HL-60 (cell line): ENCODE measurements at regions not wholly inside any gene's neighbourhood (a gene's known extent, or its start where the extent isn't known, plus 50 kb on each side); places are given as distances from the start of the nearest gene placed in this dataset.

ENCODE experiments used
- DNase-seq, 2 experiments: peaks; one replicate each; pipeline ENCODE4 v3.0.0-alpha.2; 2010 to 2020; ENCODE audit warnings: low read depth in 1 of 2, low spot score in 1 of 2
- H3K27ac ChIP-seq: fragments of 250-450 bp; sonication (Bioruptor Pico); replicated peaks from 2 replicates; pipeline ENCODE4 v1.5.1; 2020; ENCODE audit warnings: mild to moderate bottlenecking, moderate library complexity
- H3K27me3 ChIP-seq: fragments of 250-450 bp; sonication (Bioruptor Pico); 2 replicates; pipeline ENCODE4 v1.5.1; 2021; ENCODE audit warnings: mild to moderate bottlenecking, moderate library complexity; ENCODE audit not compliant: insufficient read depth, poor library complexity, severe bottlenecking
- H3K4me3 ChIP-seq: replicated peaks from 2 replicates; pipeline ENCODE4 v1.5.1; 2011; ENCODE audit warnings: mild to moderate bottlenecking, control low read depth, low read length; ENCODE audit not compliant: insufficient read depth
- CTCF ChIP-seq: IDR thresholded peaks from one replicate; pipeline ENCODE4 v1.5.1; 2011; ENCODE audit warnings: low read length, control low read depth, inconsistent platforms; ENCODE audit not compliant: insufficient read depth
- GABPA ChIP-seq: IDR thresholded peaks from 2 replicates; pipeline ENCODE4 v1.6.1; 2012; ENCODE audit warnings: low read depth
- POLR2AphosphoS5 ChIP-seq: IDR thresholded peaks from 2 replicates; pipeline ENCODE4 v1.6.1; 2012; ENCODE audit warnings: low read depth
- REST ChIP-seq: IDR thresholded peaks from 2 replicates; pipeline ENCODE4 v1.6.1; 2012; ENCODE audit warnings: low read depth; ENCODE audit not compliant: insufficient replicate concordance
- SPI1 ChIP-seq: IDR thresholded peaks from 2 replicates; pipeline ENCODE4 v1.6.1; 2012; ENCODE audit warnings: low read depth, mild to moderate bottlenecking, borderline replicate concordance

GRCh38 chr4:106609917-106610316, 241.3 kb upstream of the GIMD1 start:
- DNase-seq: no peak
- Histone ChIP-seq H3K4me3 (no peak overlapping the region), H3K27ac (no peak overlapping the region), H3K27me3 (no peaks in the 10 kb centered on the region)
- TF ChIP-seq REST (no peak), CTCF (no peak), POLR2AphosphoS5 (no peak), SPI1 (no peak), GABPA (no peak)

GRCh38 chr4:106607558-106607957, 239.0 kb upstream of the GIMD1 start:
- Histone ChIP-seq H3K27me3 (no peaks in the 10 kb centered on the region), H3K4me3 (no peak overlapping the region), H3K27ac (no peak overlapping the region)
- no peak for DNase-seq
- TF ChIP-seq REST (no peak), SPI1 (no peak), GABPA (no peak), POLR2AphosphoS5 (no peak), CTCF (no peak)

GRCh38 chr4:106604319-106605051, 235.9 kb upstream of the GIMD1 start:
- Histone ChIP-seq H3K27ac (no peak overlapping the region), H3K4me3 (no peak overlapping the region), H3K27me3 (no peaks in the 10 kb centered on the region)
- TF ChIP-seq GABPA: no peak
- TF ChIP-seq SPI1: no peak
- no peak for TF ChIP-seq POLR2AphosphoS5
- TF ChIP-seq REST: no peak
- no peak for TF ChIP-seq CTCF
- DNase-seq: no peak
